ENCODE measurements at regions not wholly inside any gene's neighbourhood (a gene's known extent, or its start where the extent isn't known, plus 50 kb on each side); places are given as distances from the start of the nearest gene placed in this dataset.

DNA sequence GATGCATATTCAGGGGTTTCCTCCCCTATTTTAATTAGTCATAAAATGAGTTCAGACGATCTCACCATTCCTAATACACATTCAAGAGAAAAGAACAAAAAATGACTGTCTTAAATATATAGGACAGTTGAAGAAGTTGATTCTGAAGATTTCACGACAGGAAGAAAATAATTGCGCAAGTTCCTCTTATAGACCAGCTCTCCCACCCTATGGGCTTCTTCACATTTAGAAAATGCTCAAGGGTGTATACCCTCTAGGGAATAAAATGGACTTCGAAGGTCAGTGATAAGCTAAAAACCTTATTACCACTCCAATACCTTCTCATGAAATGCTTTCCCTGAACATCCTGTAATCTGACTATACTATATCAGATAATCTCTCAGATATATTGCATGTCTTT is 149.2 kb upstream of the TEX13C start:
- Histone ChIP-seq H3K4me3 (no peak overlapping the region), H3K4me1 (no peaks in the 10 kb centered on the region), H3K9me3 (no peaks in the 10 kb centered on the region), H3K27ac (no peak overlapping the region), H3K36me3 (no peaks in the 10 kb centered on the region), H3K27me3 (no peaks in the 10 kb centered on the region)
- DNase-seq (no peak), ATAC-seq (no peak)
- intact Hi-C loops (cut with DNase I): no loop called here
- TF ChIP-seq, protein P1, sequence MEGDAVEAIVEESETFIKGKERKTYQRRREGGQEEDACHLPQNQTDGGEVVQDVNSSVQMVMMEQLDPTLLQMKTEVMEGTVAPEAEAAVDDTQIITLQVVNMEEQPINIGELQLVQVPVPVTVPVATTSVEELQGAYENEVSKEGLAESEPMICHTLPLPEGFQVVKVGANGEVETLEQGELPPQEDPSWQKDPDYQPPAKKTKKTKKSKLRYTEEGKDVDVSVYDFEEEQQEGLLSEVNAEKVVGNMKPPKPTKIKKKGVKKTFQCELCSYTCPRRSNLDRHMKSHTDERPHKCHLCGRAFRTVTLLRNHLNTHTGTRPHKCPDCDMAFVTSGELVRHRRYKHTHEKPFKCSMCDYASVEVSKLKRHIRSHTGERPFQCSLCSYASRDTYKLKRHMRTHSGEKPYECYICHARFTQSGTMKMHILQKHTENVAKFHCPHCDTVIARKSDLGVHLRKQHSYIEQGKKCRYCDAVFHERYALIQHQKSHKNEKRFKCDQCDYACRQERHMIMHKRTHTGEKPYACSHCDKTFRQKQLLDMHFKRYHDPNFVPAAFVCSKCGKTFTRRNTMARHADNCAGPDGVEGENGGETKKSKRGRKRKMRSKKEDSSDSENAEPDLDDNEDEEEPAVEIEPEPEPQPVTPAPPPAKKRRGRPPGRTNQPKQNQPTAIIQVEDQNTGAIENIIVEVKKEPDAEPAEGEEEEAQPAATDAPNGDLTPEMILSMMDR (IDR thresholded peaks at IDR 0.05): no peak

DNA sequence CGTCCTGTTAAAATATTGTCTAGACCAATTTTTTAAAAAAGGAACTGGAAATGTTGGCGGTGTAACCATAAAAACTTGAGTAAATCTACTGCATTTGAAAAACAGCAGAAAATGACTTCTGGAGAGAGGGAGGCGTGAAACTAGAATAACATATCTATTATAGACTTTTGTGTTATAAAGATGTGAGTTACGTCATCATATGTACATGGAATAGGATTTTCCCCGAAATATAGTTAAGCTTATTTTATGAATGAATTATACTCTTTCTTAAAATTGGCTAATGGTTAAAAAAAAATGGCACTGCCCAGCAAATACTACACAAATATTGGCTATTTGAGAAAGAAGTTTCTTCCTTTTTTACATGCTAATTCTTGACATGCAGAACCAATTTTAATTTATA is 147.1 kb upstream of the TEX13C start:
- intact Hi-C loops (cut with DNase I): no loop called here

DNA sequence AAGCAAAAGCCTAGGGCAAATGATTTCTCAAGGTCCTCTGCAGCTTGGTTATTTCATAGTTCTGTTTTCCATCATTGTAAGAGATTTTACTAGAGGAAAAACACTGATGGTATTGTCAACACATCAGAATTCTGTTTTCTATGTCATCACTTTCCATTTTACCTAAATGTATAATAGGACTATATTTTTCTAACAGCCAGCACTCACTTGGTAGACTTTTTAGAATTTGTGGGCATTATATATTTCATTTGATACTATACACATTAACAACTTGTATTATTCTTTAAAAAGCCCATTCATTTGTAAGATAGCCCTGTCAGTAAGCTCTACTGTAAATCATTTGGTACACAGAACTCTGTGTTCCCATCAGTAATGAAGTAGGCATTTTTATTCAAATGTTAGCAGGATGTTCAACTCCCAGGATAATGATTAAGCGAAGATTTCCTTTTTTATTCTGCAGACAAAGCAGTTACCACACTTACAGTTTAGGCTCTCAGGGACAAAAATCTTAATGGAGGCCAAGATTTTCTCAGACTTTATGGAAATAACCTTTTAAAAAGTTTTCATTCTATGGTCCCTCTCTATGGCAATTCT is 143.6 kb upstream of the TEX13C start:
- DNase-seq (no peak), ATAC-seq (no peak)
- no peaks in the 10 kb centered on the region for H3K4me1 ChIP-seq
- H3K4me3 ChIP-seq: no peak overlapping the region
- intact Hi-C loops (cut with DNase I): no loop called here
- no peaks in the 10 kb centered on the region for H3K36me3 ChIP-seq
- TF ChIP-seq, protein P1 (IDR thresholded peaks at IDR 0.05): no peak
- H3K9me3 ChIP-seq: no peaks in the 10 kb centered on the region
- no peaks in the 10 kb centered on the region for H3K27me3 ChIP-seq
- H3K27ac ChIP-seq: no peak overlapping the region

More for the DNA sequence above, 147.1 kb upstream of the TEX13C start:
- H3K9me3 ChIP-seq: no peaks in the 10 kb centered on the region
- H3K4me3 ChIP-seq: no peak overlapping the region
- H3K27me3 ChIP-seq: no peaks in the 10 kb centered on the region
- H3K4me1 ChIP-seq: no peaks in the 10 kb centered on the region
- ATAC-seq (no peak), DNase-seq (no peak)
- no peak overlapping the region for H3K27ac ChIP-seq
- no peaks in the 10 kb centered on the region for H3K36me3 ChIP-seq
- TF ChIP-seq, protein P1 (IDR thresholded peaks at IDR 0.05): no peak

DNA sequence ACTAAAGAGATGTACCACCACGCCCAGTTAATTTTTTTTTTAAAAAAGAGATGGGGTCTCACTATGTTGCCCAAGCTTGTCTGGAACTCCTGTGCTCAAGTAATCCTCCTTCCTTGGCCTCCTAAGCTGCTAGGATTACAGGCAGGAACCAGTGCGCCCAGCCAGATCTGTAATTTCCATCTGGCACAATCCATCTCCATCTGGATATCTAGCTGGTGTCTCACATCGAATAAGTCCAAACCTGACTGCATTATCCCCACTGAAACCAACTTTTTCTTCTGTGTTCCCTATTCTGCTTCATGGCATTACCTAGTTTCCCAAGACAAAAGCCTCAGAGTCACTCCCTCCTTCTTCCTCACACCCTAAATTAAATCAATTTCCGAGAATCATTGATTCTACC is 125.8 kb upstream of the TEX13C start:
- ATAC-seq: no peak
- TF ChIP-seq, protein P1 (IDR thresholded peaks at IDR 0.05): no peak
- no peak overlapping the region for H3K4me3 ChIP-seq

DNA sequence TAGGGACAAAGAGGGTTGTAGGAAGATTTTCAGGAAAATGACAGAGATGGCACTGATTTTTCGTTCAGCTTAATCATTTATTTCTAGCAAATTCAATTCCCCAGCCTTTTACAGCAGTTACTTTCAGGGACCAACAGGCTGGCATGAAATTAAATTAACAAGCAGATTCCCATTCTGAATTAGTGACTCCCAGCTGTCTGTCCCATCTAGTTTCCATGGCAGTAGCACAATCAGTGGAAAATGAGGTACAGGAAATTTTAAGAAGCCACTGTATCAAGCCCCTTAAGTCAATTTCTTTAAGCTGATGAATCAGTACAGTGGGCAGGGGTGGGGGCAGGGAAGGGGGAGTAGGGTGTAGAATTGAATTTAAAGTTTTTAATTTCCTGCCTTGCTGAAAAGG is 121.1 kb upstream of the TEX13C start:
- TF ChIP-seq, protein P1 (IDR thresholded peaks at IDR 0.05): no peak
- no peaks in the 10 kb centered on the region for H3K36me3 ChIP-seq
- no peaks in the 10 kb centered on the region for H3K27me3 ChIP-seq
- no peak for ATAC-seq
- H3K27ac ChIP-seq: no peak overlapping the region
- no peaks in the 10 kb centered on the region for H3K4me1 ChIP-seq
- DNase-seq: no peak
- H3K4me3 ChIP-seq: no peak overlapping the region
- no peaks in the 10 kb centered on the region for H3K9me3 ChIP-seq
- intact Hi-C loops (cut with DNase I): no loop called here

More for the DNA sequence above, 125.8 kb upstream of the TEX13C start:
- no peaks in the 10 kb centered on the region for H3K36me3 ChIP-seq
- no peaks in the 10 kb centered on the region for H3K4me1 ChIP-seq
- H3K27ac ChIP-seq: no peak overlapping the region
- H3K27me3 ChIP-seq: no peaks in the 10 kb centered on the region
- no peaks in the 10 kb centered on the region for H3K9me3 ChIP-seq
- intact Hi-C loops (cut with DNase I): no loop called here
- no peak for DNase-seq

Data from upper lobe of right lung (tissue), 1 donor.